ENCODE measurements at regions not wholly inside any gene's neighbourhood (a gene's known extent, or its start where the extent isn't known, plus 50 kb on each side); places are given as distances from the start of the nearest gene placed in this dataset.

DNA sequence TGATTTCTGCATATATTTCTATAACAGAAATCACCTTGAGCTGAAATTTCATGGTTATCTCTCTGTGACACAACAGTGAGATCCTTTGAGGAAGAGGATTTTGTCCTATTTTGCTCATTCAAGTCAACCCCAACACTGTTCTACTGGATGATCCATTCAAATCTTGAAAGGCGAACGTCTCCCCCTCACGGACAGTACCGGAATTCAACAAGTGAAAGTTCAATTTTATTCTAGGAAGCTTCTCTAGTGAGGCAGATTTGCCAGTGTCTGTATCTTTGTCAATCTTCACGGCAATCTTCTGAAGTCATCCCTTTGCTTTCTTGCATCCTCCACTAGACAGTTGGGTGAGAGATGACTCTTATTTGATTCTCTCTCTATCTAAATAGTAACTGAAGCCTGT, 91.7 kb upstream of the PDE7B start:
- no peaks in the 10 kb centered on the region for H3K9me3 ChIP-seq (ENCODE audit: control insufficient read depth, low read length)
- WGBS, result 57% methylated on average over 5 of the region's 5 CpGs
- intact Hi-C loops (cut with DNase I), result no loop called here
- ATAC-seq (no peak), DNase-seq (no peak)
- no peaks in the 10 kb centered on the region for H3K4me1 ChIP-seq (ENCODE audit: control insufficient read depth, insufficient read depth, low read length)
- H3K27ac ChIP-seq (ENCODE audit: low read length), result no peak overlapping the region
- H3K4me3 ChIP-seq (ENCODE audit: low read length), result no peak overlapping the region
- no peaks in the 10 kb centered on the region for H3K27me3 ChIP-seq (ENCODE audit: control insufficient read depth, insufficient read depth)

GRCh38 chr6:135774006-135774405, 77.5 kb upstream of the PDE7B start:
- intact Hi-C loops (cut with DNase I), result no loop called here
- no peak overlapping the region for H3K4me3 ChIP-seq (ENCODE audit: low read length)
- DNase-seq (no peak), ATAC-seq (no peak)
- no peaks in the 10 kb centered on the region for H3K4me1 ChIP-seq (ENCODE audit: control insufficient read depth, insufficient read depth, low read length)
- H3K27me3 ChIP-seq (ENCODE audit: control insufficient read depth, insufficient read depth), result no peaks in the 10 kb centered on the region
- no peak overlapping the region for H3K27ac ChIP-seq (ENCODE audit: low read length)
- 86% methylated on average over 1 of the region's 1 CpG for WGBS
- H3K9me3 ChIP-seq (ENCODE audit: control insufficient read depth, low read length), result no peaks in the 10 kb centered on the region

DNA sequence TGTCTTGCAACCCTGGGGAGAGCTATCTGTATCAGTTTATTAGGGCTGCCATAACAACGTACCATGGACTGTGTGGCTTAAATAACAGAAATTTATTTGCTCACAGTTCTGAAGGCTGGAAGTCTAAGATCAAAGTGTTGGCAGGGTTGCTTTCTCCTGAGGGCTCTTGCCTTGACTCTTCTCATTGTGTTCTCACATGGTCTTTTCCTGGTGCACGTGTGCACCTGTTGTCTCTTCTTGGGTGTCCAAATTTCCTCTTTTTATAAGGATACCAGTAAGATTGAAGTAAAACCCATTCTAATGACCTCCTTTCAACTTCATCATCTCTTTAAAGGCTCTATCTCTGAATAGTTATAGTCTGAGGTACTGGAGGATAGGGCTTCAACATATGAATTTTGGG, 72.3 kb upstream of the PDE7B start:
- DNase-seq, result no peak
- ATAC-seq, result no peak
- intact Hi-C loops (cut with DNase I), result no loop called here
- WGBS, result 86% methylated on average over 2 of the region's 2 CpGs
- Histone ChIP-seq H3K27me3 (ENCODE audit: control insufficient read depth, insufficient read depth) (no peaks in the 10 kb centered on the region), H3K4me1 (ENCODE audit: control insufficient read depth, insufficient read depth, low read length) (no peaks in the 10 kb centered on the region), H3K4me3 (ENCODE audit: low read length) (no peak overlapping the region), H3K9me3 (ENCODE audit: control insufficient read depth, low read length) (no peaks in the 10 kb centered on the region), H3K27ac (ENCODE audit: low read length) (no peak overlapping the region)

DNA sequence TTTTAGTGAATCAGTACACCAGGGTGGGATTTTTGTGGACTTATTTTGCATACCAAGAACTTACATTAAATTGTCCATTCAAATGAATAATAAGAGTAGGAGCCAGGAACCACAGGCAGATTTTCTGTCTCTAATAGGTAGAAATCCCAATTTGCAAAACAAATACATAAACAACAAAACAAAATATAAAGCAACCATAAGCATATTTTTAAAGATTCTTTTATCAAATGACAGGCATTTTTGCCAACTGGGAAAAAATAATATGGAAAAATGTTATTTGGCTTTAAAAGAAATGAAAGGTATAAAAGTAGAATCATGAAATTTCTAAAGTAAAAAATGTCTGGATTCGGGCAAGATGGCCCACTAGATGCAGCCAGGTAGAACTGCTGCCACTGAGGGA, 71.2 kb upstream of the PDE7B start:
- Histone ChIP-seq H3K9me3 (ENCODE audit: control insufficient read depth, low read length) (no peaks in the 10 kb centered on the region), H3K27me3 (ENCODE audit: control insufficient read depth, insufficient read depth) (no peaks in the 10 kb centered on the region), H3K4me3 (ENCODE audit: low read length) (no peak overlapping the region), H3K27ac (ENCODE audit: low read length) (no peak overlapping the region), H3K4me1 (ENCODE audit: control insufficient read depth, insufficient read depth, low read length) (no peaks in the 10 kb centered on the region)
- WGBS, result 91% methylated on average over 1 of the region's 1 CpG
- DNase-seq, result no peak
- no peak for ATAC-seq
- intact Hi-C loops (cut with DNase I), result no loop called here

GRCh38 chr6:135782546-135782945, 69.0 kb upstream of the PDE7B start:
- 93% methylated on average over 2 of the region's 2 CpGs for WGBS
- H3K4me1 ChIP-seq (ENCODE audit: control insufficient read depth, insufficient read depth, low read length), result no peaks in the 10 kb centered on the region
- intact Hi-C loops (cut with DNase I), result no loop called here
- DNase-seq (no peak), ATAC-seq (no peak)
- no peak overlapping the region for H3K27ac ChIP-seq (ENCODE audit: low read length)
- no peak overlapping the region for H3K4me3 ChIP-seq (ENCODE audit: low read length)
- no peaks in the 10 kb centered on the region for H3K9me3 ChIP-seq (ENCODE audit: control insufficient read depth, low read length)
- no peaks in the 10 kb centered on the region for H3K27me3 ChIP-seq (ENCODE audit: control insufficient read depth, insufficient read depth)

DNA sequence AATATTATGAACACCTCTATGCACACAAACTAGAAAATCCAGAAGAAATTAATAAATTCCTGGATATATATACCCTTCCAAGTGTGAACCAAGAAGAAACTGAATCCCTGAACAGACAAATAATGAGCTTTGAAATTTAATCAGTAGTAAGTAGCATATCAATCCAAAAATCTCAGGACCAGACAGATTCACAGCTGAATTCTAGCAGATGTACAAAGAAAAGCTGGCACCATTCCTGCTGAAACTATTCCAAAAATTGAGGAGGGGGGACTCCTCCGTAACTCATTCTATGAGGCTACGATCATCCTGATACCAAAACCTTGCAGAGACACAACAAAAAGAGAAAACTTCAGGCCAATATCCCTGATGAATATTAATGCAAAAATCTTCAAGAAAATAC, 67.0 kb upstream of the PDE7B start:
- intact Hi-C loops (cut with DNase I), result no loop called here
- WGBS, result 89% methylated on average over 2 of the region's 2 CpGs
- no peak overlapping the region for H3K4me3 ChIP-seq (ENCODE audit: low read length)
- DNase-seq (no peak), ATAC-seq (no peak)
- H3K9me3 ChIP-seq (ENCODE audit: control insufficient read depth, low read length), result no peaks in the 10 kb centered on the region
- H3K4me1 ChIP-seq (ENCODE audit: control insufficient read depth, insufficient read depth, low read length), result no peaks in the 10 kb centered on the region
- no peaks in the 10 kb centered on the region for H3K27me3 ChIP-seq (ENCODE audit: control insufficient read depth, insufficient read depth)
- no peak overlapping the region for H3K27ac ChIP-seq (ENCODE audit: low read length)

DNA sequence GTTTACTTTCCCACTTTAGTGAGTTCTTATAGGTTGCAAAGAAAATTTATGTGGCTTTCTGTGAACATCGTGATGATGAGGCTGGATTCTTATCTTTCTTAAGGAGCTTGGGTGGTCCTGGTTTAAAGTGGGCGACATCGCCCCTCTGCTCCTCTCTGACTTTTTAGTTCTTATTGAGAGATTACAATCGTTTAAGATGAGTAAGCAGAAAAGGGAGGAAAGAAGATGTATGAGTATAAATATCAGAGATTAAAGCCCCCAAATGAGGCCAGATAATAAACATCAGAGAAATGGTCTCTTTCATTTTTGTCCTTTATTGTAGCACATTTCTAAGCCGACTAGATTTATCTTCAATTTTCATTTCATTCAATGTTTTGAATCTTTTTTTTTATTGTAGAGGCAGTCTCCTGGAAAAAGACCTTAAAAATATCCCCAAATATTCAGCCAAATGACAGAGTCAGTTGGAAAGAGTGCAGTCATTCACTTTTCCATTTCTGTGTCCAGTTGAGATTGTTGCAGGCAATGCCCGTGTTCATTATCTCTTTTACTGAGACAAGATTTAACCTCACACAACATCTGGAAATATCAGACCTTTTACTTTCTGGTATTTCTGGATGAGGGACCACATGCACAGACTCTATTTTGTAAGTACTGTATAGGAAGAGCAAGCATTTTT, 62.0 kb upstream of the PDE7B start:
- Histone ChIP-seq H3K4me1 (ENCODE audit: control insufficient read depth, insufficient read depth, low read length) (no peaks in the 10 kb centered on the region), H3K27ac (ENCODE audit: low read length) (no peak overlapping the region), H3K4me3 (ENCODE audit: low read length) (no peak overlapping the region), H3K9me3 (ENCODE audit: control insufficient read depth, low read length) (no peaks in the 10 kb centered on the region), H3K27me3 (ENCODE audit: control insufficient read depth, insufficient read depth) (no peaks in the 10 kb centered on the region)
- 61% methylated on average over 6 of the region's 6 CpGs for WGBS
- intact Hi-C loops (cut with DNase I), result no loop called here
- DNase-seq, result no peak
- ATAC-seq, result no peak

DNA sequence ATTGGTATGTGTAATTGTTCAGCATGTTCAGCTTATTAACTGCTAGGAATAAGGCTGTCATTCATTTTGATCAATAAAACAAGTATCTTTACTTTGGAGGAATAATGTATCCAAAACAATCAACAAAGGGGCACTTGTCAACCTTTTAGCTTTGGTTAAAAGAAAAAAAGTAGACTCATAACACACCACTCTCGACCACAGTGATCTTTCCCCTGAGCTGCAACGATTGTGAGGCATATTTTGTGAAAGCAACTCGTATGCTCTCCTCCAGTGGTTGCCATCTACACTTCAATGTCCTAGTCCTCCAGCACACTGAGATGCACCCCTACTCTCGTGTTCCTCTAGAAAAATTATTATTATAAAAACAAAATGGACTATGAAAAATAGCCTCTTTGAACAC, 60.1 kb upstream of the PDE7B start:
- Histone ChIP-seq H3K9me3 (ENCODE audit: control insufficient read depth, low read length) (no peaks in the 10 kb centered on the region), H3K4me3 (ENCODE audit: low read length) (no peak overlapping the region), H3K4me1 (ENCODE audit: control insufficient read depth, insufficient read depth, low read length) (no peaks in the 10 kb centered on the region), H3K27me3 (ENCODE audit: control insufficient read depth, insufficient read depth) (no peaks in the 10 kb centered on the region), H3K27ac (ENCODE audit: low read length) (no peak overlapping the region)
- ATAC-seq (no peak), DNase-seq (no peak)
- intact Hi-C loops (cut with DNase I), result no loop called here
- WGBS, result 84% methylated on average over 4 of the region's 4 CpGs

DNA sequence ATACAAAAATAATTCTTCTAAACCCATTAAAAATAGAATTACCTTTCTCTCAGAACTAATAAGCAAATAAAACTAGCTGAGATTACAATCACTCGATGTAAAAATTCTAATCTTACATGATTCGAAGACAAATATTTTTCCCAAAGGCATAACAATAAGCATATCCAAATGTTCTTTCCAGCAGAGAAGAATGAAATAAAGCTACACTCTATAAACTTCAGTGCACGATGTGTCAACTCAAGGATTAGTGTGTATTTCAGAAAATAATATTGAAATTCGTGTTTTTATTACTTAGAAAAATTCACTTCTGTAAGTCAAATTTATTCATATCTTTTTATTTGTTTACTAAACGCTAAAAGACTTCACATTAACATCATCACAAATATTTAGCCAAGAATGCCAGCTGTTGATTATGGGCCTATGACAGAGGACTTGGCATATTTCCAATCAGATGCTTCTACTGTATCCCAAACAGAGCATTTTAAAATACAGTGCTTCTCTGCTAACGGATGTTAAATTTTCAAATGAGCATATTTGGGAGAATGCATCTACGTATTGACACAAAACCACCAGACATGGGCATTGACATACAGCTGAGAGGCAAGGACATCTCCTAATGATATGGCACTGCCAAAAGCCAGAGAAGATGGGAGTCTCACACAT, 54.7 kb upstream of the PDE7B start:
- Histone ChIP-seq H3K9me3 (ENCODE audit: control insufficient read depth, low read length) (no peaks in the 10 kb centered on the region), H3K27me3 (ENCODE audit: control insufficient read depth, insufficient read depth) (no peaks in the 10 kb centered on the region), H3K4me1 (ENCODE audit: control insufficient read depth, insufficient read depth, low read length) (no peaks in the 10 kb centered on the region), H3K4me3 (ENCODE audit: low read length) (no peak overlapping the region), H3K27ac (ENCODE audit: low read length) (no peak overlapping the region)
- 68% methylated on average over 7 of the region's 7 CpGs for WGBS
- ATAC-seq (no peak), DNase-seq (no peak)
- intact Hi-C loops (cut with DNase I), result no loop called here

- no peak for ATAC-seq
- Histone ChIP-seq H3K4me3 (ENCODE audit: low read length) (no peak overlapping the region), H3K4me1 (ENCODE audit: control insufficient read depth, insufficient read depth, low read length) (no peaks in the 10 kb centered on the region), H3K27ac (ENCODE audit: low read length) (no peak overlapping the region), H3K27me3 (ENCODE audit: control insufficient read depth, insufficient read depth) (no peaks in the 10 kb centered on the region), H3K9me3 (ENCODE audit: control insufficient read depth, low read length) (no peaks in the 10 kb centered on the region)
- 47% methylated on average over 3 of the region's 3 CpGs for WGBS
- intact Hi-C loops (cut with DNase I), result no loop called here
- no peak for DNase-seq
These were observed 54.1 kb upstream of the PDE7B start for GRCh38 chr6:135797361-135797760.

GRCh38 chr6:135798751-135799515, 52.6 kb upstream of the PDE7B start:
- Histone ChIP-seq H3K27ac (ENCODE audit: low read length) (no peak overlapping the region), H3K9me3 (ENCODE audit: control insufficient read depth, low read length) (no peaks in the 10 kb centered on the region), H3K4me1 (ENCODE audit: control insufficient read depth, insufficient read depth, low read length) (no peaks in the 10 kb centered on the region), H3K4me3 (ENCODE audit: low read length) (no peak overlapping the region), H3K27me3 (ENCODE audit: control insufficient read depth, insufficient read depth) (no peaks in the 10 kb centered on the region)
- intact Hi-C loops (cut with DNase I), result no loop called here
- no peak for DNase-seq
- ATAC-seq, result no peak
- WGBS, result 82% methylated on average over 4 of the region's 4 CpGs
